ENCODE measurements at regions not wholly inside any gene's neighbourhood (a gene's known extent, or its start where the extent isn't known, plus 50 kb on each side); places are given as distances from the start of the nearest gene placed in this dataset.

DNA sequence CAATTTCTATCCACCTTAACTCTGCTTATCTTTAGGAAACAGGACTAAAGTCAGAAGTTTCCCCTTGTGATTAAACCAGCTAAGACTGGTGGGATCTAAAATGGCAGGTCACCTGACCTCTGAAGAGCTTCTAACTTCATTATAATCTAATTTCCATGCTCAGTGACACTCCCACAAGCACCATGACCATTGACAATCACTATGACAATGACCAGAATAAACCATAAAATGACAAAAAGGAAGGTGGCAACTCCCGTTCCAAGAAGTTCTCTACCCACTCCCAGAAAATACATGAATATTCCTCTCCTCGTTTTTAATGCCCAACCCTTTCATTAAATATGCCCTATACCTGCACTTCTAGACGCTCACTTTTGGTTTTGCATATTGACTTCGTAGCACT is 471.2 kb upstream of the CCDC54 start:
- Histone ChIP-seq H3K27ac (ENCODE audit: low read length) (no peak overlapping the region), H3K27me3 (ENCODE audit: low read depth, low read length) (no peaks in the 10 kb centered on the region), H3K36me3 (replicated peaks; ENCODE audit: low read depth, low read length) (no peaks in the 10 kb centered on the region), H2AFZ (ENCODE audit: low read depth, low read length) (no peak overlapping the region), H3K9ac (ENCODE audit: low read length) (no peak overlapping the region), H3K9me3 (ENCODE audit: insufficient read depth, low read length) (peaks cover 5% of the 10 kb centered on the region; the same call in 1 of the 2 replicates), H3K4me2 (ENCODE audit: low read length) (no peak overlapping the region), H4K20me1 (ENCODE audit: insufficient read depth, low read length) (no peaks in the 10 kb centered on the region), H3K79me2 (ENCODE audit: low read length) (no peaks in the 10 kb centered on the region), H3K4me3 (ENCODE audit: low read length) (no peak overlapping the region), H3K4me1 (ENCODE audit: low read length) (no peaks in the 10 kb centered on the region)
- TF ChIP-seq, protein P1, sequence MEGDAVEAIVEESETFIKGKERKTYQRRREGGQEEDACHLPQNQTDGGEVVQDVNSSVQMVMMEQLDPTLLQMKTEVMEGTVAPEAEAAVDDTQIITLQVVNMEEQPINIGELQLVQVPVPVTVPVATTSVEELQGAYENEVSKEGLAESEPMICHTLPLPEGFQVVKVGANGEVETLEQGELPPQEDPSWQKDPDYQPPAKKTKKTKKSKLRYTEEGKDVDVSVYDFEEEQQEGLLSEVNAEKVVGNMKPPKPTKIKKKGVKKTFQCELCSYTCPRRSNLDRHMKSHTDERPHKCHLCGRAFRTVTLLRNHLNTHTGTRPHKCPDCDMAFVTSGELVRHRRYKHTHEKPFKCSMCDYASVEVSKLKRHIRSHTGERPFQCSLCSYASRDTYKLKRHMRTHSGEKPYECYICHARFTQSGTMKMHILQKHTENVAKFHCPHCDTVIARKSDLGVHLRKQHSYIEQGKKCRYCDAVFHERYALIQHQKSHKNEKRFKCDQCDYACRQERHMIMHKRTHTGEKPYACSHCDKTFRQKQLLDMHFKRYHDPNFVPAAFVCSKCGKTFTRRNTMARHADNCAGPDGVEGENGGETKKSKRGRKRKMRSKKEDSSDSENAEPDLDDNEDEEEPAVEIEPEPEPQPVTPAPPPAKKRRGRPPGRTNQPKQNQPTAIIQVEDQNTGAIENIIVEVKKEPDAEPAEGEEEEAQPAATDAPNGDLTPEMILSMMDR (IDR thresholded peaks at IDR 0.05; ENCODE audit: low read depth, low read length): no peak
- no peak for TF ChIP-seq EZH2phosphoT487 (IDR thresholded peaks at IDR 0.05; ENCODE audit: low read depth)

DNA sequence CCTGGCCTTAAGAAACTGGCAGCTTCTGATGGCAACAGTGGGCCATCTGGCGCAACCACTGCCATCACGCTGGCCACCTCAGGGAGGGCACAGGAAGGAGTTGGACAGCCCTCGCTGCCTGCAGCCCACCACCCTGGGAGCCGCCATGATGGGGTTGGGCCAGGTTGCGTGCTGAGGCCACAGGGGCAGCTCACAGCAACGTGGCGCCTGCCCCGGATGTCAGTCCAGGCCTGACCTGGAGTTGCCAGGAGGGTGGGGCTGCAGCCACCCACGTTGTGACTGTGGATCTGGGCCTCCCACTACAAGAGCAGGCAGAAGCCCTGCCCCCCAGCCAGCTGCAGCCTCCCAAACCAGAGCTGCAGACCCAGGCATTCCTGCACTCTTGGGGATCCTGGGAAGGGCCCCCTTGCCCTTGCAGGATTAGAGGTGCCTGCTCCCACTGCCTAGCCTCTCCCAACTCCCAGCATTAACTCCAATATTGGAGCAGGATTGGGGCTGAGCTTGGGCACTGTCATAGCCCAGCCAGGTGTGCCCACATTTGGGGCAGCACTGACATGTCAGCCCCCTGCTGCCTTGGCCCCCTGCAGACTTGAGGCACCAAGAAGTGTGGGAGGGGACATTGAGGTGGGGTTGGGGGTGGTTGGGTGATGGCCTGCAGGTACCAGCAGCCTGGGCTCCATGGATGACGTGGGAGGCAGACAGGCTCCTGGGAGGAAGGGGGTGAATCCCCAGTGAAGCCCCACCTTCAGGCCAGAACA is 468.9 kb upstream of the CCDC54 start:
- Histone ChIP-seq H3K9me3 (ENCODE audit: insufficient read depth, low read length) (peaks cover 5% of the 10 kb centered on the region; the same call in 1 of the 2 replicates), H3K4me3 (ENCODE audit: low read length) (no peak overlapping the region), H2AFZ (ENCODE audit: low read depth, low read length) (no peak overlapping the region), H3K4me2 (ENCODE audit: low read length) (no peak overlapping the region), H3K4me1 (ENCODE audit: low read length) (no peaks in the 10 kb centered on the region), H3K79me2 (ENCODE audit: low read length) (no peaks in the 10 kb centered on the region), H3K27ac (ENCODE audit: low read length) (no peak overlapping the region), H3K36me3 (replicated peaks; ENCODE audit: low read depth, low read length) (no peaks in the 10 kb centered on the region), H3K9ac (ENCODE audit: low read length) (no peak overlapping the region), H4K20me1 (ENCODE audit: insufficient read depth, low read length) (no peaks in the 10 kb centered on the region), H3K27me3 (ENCODE audit: low read depth, low read length) (no peaks in the 10 kb centered on the region)
- TF ChIP-seq, protein P1 (IDR thresholded peaks at IDR 0.05; ENCODE audit: low read depth, low read length): no peak
- TF ChIP-seq EZH2phosphoT487 (IDR thresholded peaks at IDR 0.05; ENCODE audit: low read depth): no peak

DNA sequence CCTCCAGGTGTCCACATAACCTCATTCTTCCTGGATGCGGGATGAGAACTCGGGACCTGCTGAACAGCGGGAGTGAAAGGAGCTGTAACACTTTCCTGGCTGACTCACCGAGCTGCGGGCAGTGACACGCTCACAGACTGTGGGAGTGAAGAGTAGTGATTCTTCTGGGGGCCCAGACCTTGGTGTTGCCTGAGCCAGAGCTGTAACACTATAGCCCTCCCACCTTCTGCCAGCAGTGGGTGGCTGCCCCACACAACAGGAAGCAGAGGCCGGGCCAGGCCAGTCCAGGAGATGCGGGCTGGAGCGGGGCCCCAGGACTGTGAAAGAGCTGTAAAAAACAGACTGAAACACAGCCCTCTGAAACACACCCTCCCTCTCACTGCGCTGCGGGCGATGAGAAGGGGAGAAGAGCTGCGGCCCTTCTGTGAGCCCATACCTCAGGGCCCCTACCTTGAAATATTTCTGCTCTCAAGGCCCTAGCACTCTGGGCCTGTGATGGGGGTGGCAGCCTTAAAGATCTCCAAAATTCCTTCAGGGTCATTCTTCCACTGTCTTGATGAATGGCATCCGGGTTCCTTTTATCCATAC is 464.0 kb upstream of the CCDC54 start:
- no peak overlapping the region for H3K27ac ChIP-seq (ENCODE audit: low read length)
- no peak overlapping the region for H3K9ac ChIP-seq (ENCODE audit: low read length)
- H3K4me3 ChIP-seq (ENCODE audit: low read length): no peak overlapping the region

DNA sequence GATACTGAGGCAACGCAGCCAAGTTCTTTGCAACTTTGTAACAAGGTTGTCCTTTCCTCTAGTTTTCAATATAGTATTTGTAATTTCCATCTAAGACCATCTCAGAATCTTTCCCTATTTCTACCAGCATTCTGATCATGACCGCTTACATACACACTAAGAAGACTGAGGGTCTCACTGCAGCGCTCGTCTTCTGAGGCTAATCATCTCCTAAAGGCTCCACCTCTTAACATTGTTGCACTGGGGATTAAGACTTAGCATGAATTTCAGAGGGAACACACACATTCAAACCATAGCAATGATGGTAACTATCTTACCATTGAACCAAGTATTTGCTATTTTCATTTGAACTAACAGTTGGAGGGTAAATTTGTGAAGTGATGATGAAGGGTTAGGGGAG is 463.3 kb upstream of the CCDC54 start:
- no peak overlapping the region for H2AFZ ChIP-seq (ENCODE audit: low read depth, low read length)
- no peak for TF ChIP-seq EZH2phosphoT487 (IDR thresholded peaks at IDR 0.05; ENCODE audit: low read depth)
- TF ChIP-seq, protein P1 (IDR thresholded peaks at IDR 0.05; ENCODE audit: low read depth, low read length): no peak
- H3K27ac ChIP-seq (ENCODE audit: low read length): no peak overlapping the region
- no peaks in the 10 kb centered on the region for H3K79me2 ChIP-seq (ENCODE audit: low read length)
- H3K9ac ChIP-seq (ENCODE audit: low read length): no peak overlapping the region
- H3K27me3 ChIP-seq (ENCODE audit: low read depth, low read length): no peaks in the 10 kb centered on the region
- no peak overlapping the region for H3K4me3 ChIP-seq (ENCODE audit: low read length)
- H3K4me2 ChIP-seq (ENCODE audit: low read length): no peak overlapping the region
- H3K9me3 ChIP-seq (ENCODE audit: insufficient read depth, low read length): peaks cover 4% of the 10 kb centered on the region; the same call in 1 of the 2 replicates
- H3K4me1 ChIP-seq (ENCODE audit: low read length): no peaks in the 10 kb centered on the region
- no peaks in the 10 kb centered on the region for H3K36me3 ChIP-seq (replicated peaks; ENCODE audit: low read depth, low read length)
- H4K20me1 ChIP-seq (ENCODE audit: insufficient read depth, low read length): no peaks in the 10 kb centered on the region

More for the DNA sequence above, 464.0 kb upstream of the CCDC54 start:
- H4K20me1 ChIP-seq (ENCODE audit: insufficient read depth, low read length): no peaks in the 10 kb centered on the region
- TF ChIP-seq EZH2phosphoT487 (IDR thresholded peaks at IDR 0.05; ENCODE audit: low read depth): no peak
- TF ChIP-seq, protein P1 (IDR thresholded peaks at IDR 0.05; ENCODE audit: low read depth, low read length): no peak
- no peaks in the 10 kb centered on the region for H3K36me3 ChIP-seq (replicated peaks; ENCODE audit: low read depth, low read length)
- no peaks in the 10 kb centered on the region for H3K27me3 ChIP-seq (ENCODE audit: low read depth, low read length)
- H3K4me2 ChIP-seq (ENCODE audit: low read length): no peak overlapping the region
- H3K9me3 ChIP-seq (ENCODE audit: insufficient read depth, low read length): peaks cover 5% of the 10 kb centered on the region; the same call in 1 of the 2 replicates
- no peak overlapping the region for H2AFZ ChIP-seq (ENCODE audit: low read depth, low read length)
- no peaks in the 10 kb centered on the region for H3K4me1 ChIP-seq (ENCODE audit: low read length)
- H3K79me2 ChIP-seq (ENCODE audit: low read length): no peaks in the 10 kb centered on the region
